ENCODE measurements at regions not wholly inside any gene's neighbourhood (a gene's known extent, or its start where the extent isn't known, plus 50 kb on each side); places are given as distances from the start of the nearest gene placed in this dataset.

- no peak for TF ChIP-seq EZH2 (IDR thresholded peaks at IDR 0.05; ENCODE audit: borderline replicate concordance)
- no peak for TF ChIP-seq EZH2phosphoT487 (IDR thresholded peaks at IDR 0.05; ENCODE audit: low read depth, severe bottlenecking, unreplicated experiment)
- WGBS (ENCODE audit: low lambda C conversion rate, missing lambda C conversion rate), result 83% methylated on average over 5 of the region's 5 CpGs
Observed at GRCh38 chr14:61215222-61216020, 65.7 kb downstream of the TMEM30B start.

GRCh38 chr14:61213920-61214319, 67.2 kb downstream of the TMEM30B start:
- WGBS (ENCODE audit: low lambda C conversion rate, missing lambda C conversion rate), result 89% methylated on average over 4 of the region's 4 CpGs
- no peaks in the 10 kb centered on the region for H3K9me3 ChIP-seq (ENCODE audit: low read depth)
- H3K9me2 ChIP-seq (replicated peaks; ENCODE audit: insufficient read depth), result no peaks in the 10 kb centered on the region
- peak overlapping the region; percentile 22 for H3K27ac ChIP-seq
- H2AFZ ChIP-seq, result no peak overlapping the region
- H3K27me3 ChIP-seq, result peaks cover 7% of the 10 kb centered on the region
- no peak overlapping the region for H3K4me2 ChIP-seq
- no peaks in the 10 kb centered on the region for H3K79me2 ChIP-seq
- no peaks in the 10 kb centered on the region for H4K20me1 ChIP-seq (ENCODE audit: insufficient read depth, poor library complexity, severe bottlenecking)
- no peak overlapping the region for H3K4me3 ChIP-seq
- H3K4me1 ChIP-seq (ENCODE audit: insufficient read depth), result peaks cover 17% of the 10 kb centered on the region
- H3K36me3 ChIP-seq (replicated peaks; ENCODE audit: insufficient read depth, low read depth), result no peaks in the 10 kb centered on the region
- TF ChIP-seq CTCF (IDR thresholded peaks at IDR 0.05; ENCODE audit: poor library complexity) (no peak), EZH2phosphoT487 (IDR thresholded peaks at IDR 0.05; ENCODE audit: low read depth, severe bottlenecking, unreplicated experiment) (no peak), EZH2 (IDR thresholded peaks at IDR 0.05; ENCODE audit: borderline replicate concordance) (no peak)
- DNase-seq (ENCODE audit: low spot score), result no peak

More at GRCh38 chr14:61215222-61216020, 65.7 kb downstream of the TMEM30B start:
- H3K27me3 ChIP-seq, result peaks cover 7% of the 10 kb centered on the region
- DNase-seq (ENCODE audit: low spot score), result no peak
- no peak overlapping the region for H3K4me3 ChIP-seq
- no peak overlapping the region for H3K4me2 ChIP-seq
- H3K36me3 ChIP-seq (replicated peaks; ENCODE audit: insufficient read depth, low read depth), result no peaks in the 10 kb centered on the region
- H3K9me3 ChIP-seq (ENCODE audit: low read depth), result no peaks in the 10 kb centered on the region
- peaks cover 17% of the 10 kb centered on the region for H3K4me1 ChIP-seq (ENCODE audit: insufficient read depth)
- H4K20me1 ChIP-seq (ENCODE audit: insufficient read depth, poor library complexity, severe bottlenecking), result no peaks in the 10 kb centered on the region
- H2AFZ ChIP-seq, result no peak overlapping the region
- no peak overlapping the region for H3K27ac ChIP-seq
- no peaks in the 10 kb centered on the region for H3K79me2 ChIP-seq
- H3K9me2 ChIP-seq (replicated peaks; ENCODE audit: insufficient read depth), result no peaks in the 10 kb centered on the region

- H2AFZ ChIP-seq, result no peak overlapping the region
- H3K79me2 ChIP-seq, result no peaks in the 10 kb centered on the region
- 68% methylated on average over 3 of the region's 3 CpGs for WGBS (ENCODE audit: low lambda C conversion rate, missing lambda C conversion rate)
- no peaks in the 10 kb centered on the region for H4K20me1 ChIP-seq (ENCODE audit: insufficient read depth, poor library complexity, severe bottlenecking)
- H3K36me3 ChIP-seq (replicated peaks; ENCODE audit: insufficient read depth, low read depth), result no peaks in the 10 kb centered on the region
- no peak for TF ChIP-seq CTCF (IDR thresholded peaks at IDR 0.05; ENCODE audit: poor library complexity)
- TF ChIP-seq EZH2phosphoT487 (IDR thresholded peaks at IDR 0.05; ENCODE audit: low read depth, severe bottlenecking, unreplicated experiment), result no peak
- TF ChIP-seq EZH2 (IDR thresholded peaks at IDR 0.05; ENCODE audit: borderline replicate concordance), result no peak
- no peaks in the 10 kb centered on the region for H3K9me2 ChIP-seq (replicated peaks; ENCODE audit: insufficient read depth)
- H3K4me3 ChIP-seq, result no peak overlapping the region
- peak; percentile 23 for DNase-seq (ENCODE audit: low spot score)
- H3K4me1 ChIP-seq (ENCODE audit: insufficient read depth), result peaks cover 12% of the 10 kb centered on the region
- peak overlapping the region; percentile 22 for H3K27ac ChIP-seq
- no peak overlapping the region for H3K4me2 ChIP-seq
- H3K27me3 ChIP-seq, result peaks cover 6% of the 10 kb centered on the region
- H3K9me3 ChIP-seq (ENCODE audit: low read depth), result no peaks in the 10 kb centered on the region
Observed at GRCh38 chr14:61213191-61213621, 67.9 kb downstream of the TMEM30B start.

DNA sequence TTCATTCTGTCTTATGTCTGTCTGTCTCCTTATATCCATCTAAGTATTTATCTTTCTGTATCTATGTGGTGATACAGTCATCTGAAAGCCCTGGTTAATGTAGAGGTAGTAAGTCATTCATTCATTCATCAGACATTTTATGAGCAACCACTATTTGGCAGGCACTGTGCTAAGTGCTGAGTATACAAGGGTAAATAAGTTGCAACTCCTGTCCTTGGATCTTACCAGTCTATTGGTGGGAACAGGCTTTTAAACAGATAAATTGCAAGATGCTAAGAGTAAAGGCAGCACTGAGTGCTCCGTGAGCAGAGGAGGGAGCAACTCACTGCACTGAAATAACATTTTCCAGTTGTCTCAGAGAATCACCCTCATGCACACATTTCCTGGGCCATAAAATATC, 68.6 kb downstream of the TMEM30B start:
- H3K9me2 ChIP-seq (replicated peaks; ENCODE audit: insufficient read depth), result no peaks in the 10 kb centered on the region
- no peak overlapping the region for H2AFZ ChIP-seq
- peak overlapping the region; percentile 22 for H3K27ac ChIP-seq
- no peaks in the 10 kb centered on the region for H3K9me3 ChIP-seq (ENCODE audit: low read depth)
- H3K79me2 ChIP-seq, result no peaks in the 10 kb centered on the region
- H4K20me1 ChIP-seq (ENCODE audit: insufficient read depth, poor library complexity, severe bottlenecking), result no peaks in the 10 kb centered on the region
- no peak overlapping the region for H3K4me2 ChIP-seq
- whole genome bisulfite sequencing (ENCODE audit: low lambda C conversion rate, missing lambda C conversion rate), result 50% methylated on average over 1 of the region's 1 CpG
- TF ChIP-seq EZH2phosphoT487 (IDR thresholded peaks at IDR 0.05; ENCODE audit: low read depth, severe bottlenecking, unreplicated experiment), result no peak
- TF ChIP-seq CTCF (IDR thresholded peaks at IDR 0.05; ENCODE audit: poor library complexity), result no peak
- TF ChIP-seq EZH2 (IDR thresholded peaks at IDR 0.05; ENCODE audit: borderline replicate concordance), result no peak
- no peaks in the 10 kb centered on the region for H3K36me3 ChIP-seq (replicated peaks; ENCODE audit: insufficient read depth, low read depth)
- peaks cover 7% of the 10 kb centered on the region for H3K4me1 ChIP-seq (ENCODE audit: insufficient read depth)
- DNase-seq (ENCODE audit: low spot score), result no peak
- H3K4me3 ChIP-seq, result no peak overlapping the region
- no peaks in the 10 kb centered on the region for H3K27me3 ChIP-seq

Measured in hepatocyte (in vitro differentiated cells).